Adrenal gland (tissue), 5 donors: ENCODE measurements at regions not wholly inside any gene's neighbourhood (a gene's known extent, or its start where the extent isn't known, plus 50 kb on each side); places are given as distances from the start of the nearest gene placed in this dataset.

Experiments used
- POLR2A ChIP-seq, 2 donors: fragments of 450-650 bp; IDR thresholded peaks; one replicate each; pipeline ENCODE4 v1.6.1; 2017; ENCODE audit warnings: antibody characterized with exemption in 2 of 2, mild to moderate bottlenecking in 2 of 2, moderate library complexity in 1 of 2
- TF ChIP-seq, protein P1 (sequence below), 6 experiments: fragments of 450-650 bp in 4 of 6; fragments of 200-600 bp in 2 of 6; sonication (generic) in 1 of 6; IDR thresholded peaks; 1 replicate in 5 of 6; 2 replicates in 1 of 6; pipeline versions ENCODE4 v1.5.1 to v1.8.0; 2016 to 2021; ENCODE audit warnings: antibody characterized with exemption in 6 of 6, mild to moderate bottlenecking in 2 of 6, moderate library complexity in 1 of 6
- donor health status: DM: no; HTN: no; CAD: no.

DNA sequence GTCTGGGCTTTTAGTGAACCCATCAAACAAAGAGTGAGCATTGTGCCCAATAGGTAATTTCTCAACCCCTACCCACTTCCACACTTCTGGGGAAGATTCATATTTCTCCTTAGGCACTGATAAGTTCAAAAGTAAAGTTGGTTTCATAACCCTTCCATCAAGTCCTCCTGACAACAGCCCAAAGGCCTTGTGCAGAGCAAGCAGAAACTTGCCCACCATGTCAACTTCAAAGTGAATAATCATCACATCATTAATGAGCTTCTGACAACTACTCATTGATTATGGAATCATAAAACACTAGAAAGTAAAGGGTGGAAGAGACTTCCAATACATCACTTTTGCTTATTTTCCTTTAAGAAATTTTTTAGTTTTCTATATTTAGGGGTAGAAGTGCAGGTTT, 163.3 kb upstream of the HSFY2 start:
- TF ChIP-seq POLR2A (IDR thresholded peaks at IDR 0.05), result no peak
- TF ChIP-seq, protein P1, sequence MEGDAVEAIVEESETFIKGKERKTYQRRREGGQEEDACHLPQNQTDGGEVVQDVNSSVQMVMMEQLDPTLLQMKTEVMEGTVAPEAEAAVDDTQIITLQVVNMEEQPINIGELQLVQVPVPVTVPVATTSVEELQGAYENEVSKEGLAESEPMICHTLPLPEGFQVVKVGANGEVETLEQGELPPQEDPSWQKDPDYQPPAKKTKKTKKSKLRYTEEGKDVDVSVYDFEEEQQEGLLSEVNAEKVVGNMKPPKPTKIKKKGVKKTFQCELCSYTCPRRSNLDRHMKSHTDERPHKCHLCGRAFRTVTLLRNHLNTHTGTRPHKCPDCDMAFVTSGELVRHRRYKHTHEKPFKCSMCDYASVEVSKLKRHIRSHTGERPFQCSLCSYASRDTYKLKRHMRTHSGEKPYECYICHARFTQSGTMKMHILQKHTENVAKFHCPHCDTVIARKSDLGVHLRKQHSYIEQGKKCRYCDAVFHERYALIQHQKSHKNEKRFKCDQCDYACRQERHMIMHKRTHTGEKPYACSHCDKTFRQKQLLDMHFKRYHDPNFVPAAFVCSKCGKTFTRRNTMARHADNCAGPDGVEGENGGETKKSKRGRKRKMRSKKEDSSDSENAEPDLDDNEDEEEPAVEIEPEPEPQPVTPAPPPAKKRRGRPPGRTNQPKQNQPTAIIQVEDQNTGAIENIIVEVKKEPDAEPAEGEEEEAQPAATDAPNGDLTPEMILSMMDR (IDR thresholded peaks at IDR 0.05), result no peak
